Neural cell (in vitro differentiated cells): ENCODE measurements at regions not wholly inside any gene's neighbourhood (a gene's known extent, or its start where the extent isn't known, plus 50 kb on each side); places are given as distances from the start of the nearest gene placed in this dataset.

ENCODE experiments used
- H2AFZ ChIP-seq: fragments of 200-600, 300-800 bp; sonication (generic), shearing (Covaris generic); 2 replicates; pipeline ENCODE4 v1.6.0; 2014; ENCODE audit warnings: low read depth, mild to moderate bottlenecking, antibody characterized with exemption, low read length, moderate library complexity
- H3F3A ChIP-seq: fragments of 200-600 bp; shearing (Covaris generic); 2 replicates; pipeline ENCODE4 v1.6.1; 2016; ENCODE audit warnings: mild to moderate bottlenecking, moderate library complexity, mixed read lengths, antibody characterized with exemption, low read length; ENCODE audit not compliant: insufficient read depth, poor library complexity, severe bottlenecking
- H3K27ac ChIP-seq: fragments of 200-600, 300-800 bp; sonication (generic), shearing (Covaris generic); 2 replicates; pipeline ENCODE4 v1.5.1; 2014; ENCODE audit warnings: mild to moderate bottlenecking, low read length, moderate library complexity
- H3K27me3 ChIP-seq: fragments of 300-800, 200-600 bp; sonication (generic), shearing (Covaris generic); 2 replicates; pipeline ENCODE4 v1.6.0; 2014; ENCODE audit warnings: mild to moderate bottlenecking, low read depth, low read length, moderate library complexity; ENCODE audit not compliant: insufficient read depth
- H3K36me3 ChIP-seq: fragments of 300-800, 200-600 bp; sonication (generic), shearing (Covaris generic); 2 replicates; pipeline ENCODE4 v1.5.1; 2014; ENCODE audit warnings: mild to moderate bottlenecking, antibody characterized with exemption, low read length, moderate library complexity; ENCODE audit not compliant: insufficient read depth
- H3K4me2 ChIP-seq: fragments of 300-800, 200-600 bp; sonication (generic), shearing (Covaris generic); 2 replicates; pipeline ENCODE4 v1.6.0; 2014; ENCODE audit warnings: mild to moderate bottlenecking, low read length
- H3K4me3 ChIP-seq: fragments of 300-800, 200-600 bp; sonication (generic), shearing (Covaris generic); 2 replicates; pipeline ENCODE4 v1.5.1; 2014; ENCODE audit warnings: mild to moderate bottlenecking, low read length, moderate library complexity
- H3K79me2 ChIP-seq: fragments of 200-600 bp; shearing (Covaris generic); replicated peaks from 2 replicates; pipeline ENCODE4 v1.6.0; 2014; ENCODE audit warnings: mild to moderate bottlenecking, low read length, moderate library complexity; ENCODE audit not compliant: insufficient read depth
- H3K9ac ChIP-seq: fragments of 300-800, 200-600 bp; sonication (generic), shearing (Covaris generic); 2 replicates; pipeline ENCODE4 v1.6.1; 2016; ENCODE audit warnings: mild to moderate bottlenecking, low read length, mixed read lengths
- H3K9me2 ChIP-seq: fragments of 200-600 bp; shearing (Covaris generic); 2 replicates; pipeline ENCODE4 v1.6.1; 2016; ENCODE audit warnings: mild to moderate bottlenecking, low read length, mixed read lengths; ENCODE audit not compliant: insufficient read depth
- H3K9me3 ChIP-seq: fragments of 200-600, 300-800 bp; sonication (generic), shearing (Covaris generic); 2 replicates; pipeline ENCODE4 v1.6.1; 2016; ENCODE audit warnings: mild to moderate bottlenecking, mixed run types, low read length, moderate library complexity, mixed read lengths
- H4K20me1 ChIP-seq: fragments of 200-600 bp; shearing (Covaris generic); 2 replicates; pipeline ENCODE4 v1.6.1; 2016; ENCODE audit warnings: mild to moderate bottlenecking, mixed run types; ENCODE audit not compliant: insufficient read depth
- EP300 ChIP-seq: fragments of 450-650 bp; conservative IDR thresholded peaks from 2 replicates; pipeline ENCODE4 v1.6.1; 2014; ENCODE audit warnings: antibody characterized with exemption, mild to moderate bottlenecking, moderate library complexity; ENCODE audit not compliant: poor library complexity, severe bottlenecking
- EZH2 ChIP-seq: fragments of 200-600, 300-800 bp; shearing (Covaris generic), sonication (generic); IDR thresholded peaks from 2 replicates; pipeline ENCODE4 v1.6.1; 2014; ENCODE audit warnings: antibody characterized with exemption, low read length, borderline replicate concordance, mild to moderate bottlenecking; ENCODE audit not compliant: insufficient read depth, poor library complexity, severe bottlenecking
- MXI1 ChIP-seq: fragments of 450-650 bp; conservative IDR thresholded peaks from 2 replicates; pipeline ENCODE4 v1.6.1; 2014; ENCODE audit warnings: antibody characterized with exemption, mild to moderate bottlenecking; ENCODE audit not compliant: poor library complexity, severe bottlenecking
- POLR2AphosphoS5 ChIP-seq: IDR thresholded peaks from 2 replicates; pipeline ENCODE4 v1.6.1; 2012
- RAD21 ChIP-seq: fragments of 450-650 bp; conservative IDR thresholded peaks from 2 replicates; pipeline ENCODE4 v1.6.1; 2014; ENCODE audit warnings: antibody characterized with exemption, mild to moderate bottlenecking, moderate library complexity
- SMC3 ChIP-seq: fragments of 450-650 bp; conservative IDR thresholded peaks from 2 replicates; pipeline ENCODE4 v1.6.1; 2014; ENCODE audit warnings: antibody characterized with exemption, mild to moderate bottlenecking, moderate library complexity; ENCODE audit not compliant: poor library complexity
- TAF1 ChIP-seq: IDR thresholded peaks from 2 replicates; pipeline ENCODE4 v1.6.1; 2012; ENCODE audit warnings: low read depth
- TF ChIP-seq, protein P1 (sequence below): IDR thresholded peaks from 2 replicates; pipeline ENCODE4 v1.6.1; 2012; ENCODE audit warnings: borderline replicate concordance
- TF ChIP-seq, protein P2 (sequence below): fragments of 450-650 bp; IDR thresholded peaks from 2 replicates; pipeline ENCODE4 v1.5.1; 2014; ENCODE audit warnings: antibody characterized with exemption, mild to moderate bottlenecking, moderate library complexity; ENCODE audit not compliant: poor library complexity, severe bottlenecking

DNA sequence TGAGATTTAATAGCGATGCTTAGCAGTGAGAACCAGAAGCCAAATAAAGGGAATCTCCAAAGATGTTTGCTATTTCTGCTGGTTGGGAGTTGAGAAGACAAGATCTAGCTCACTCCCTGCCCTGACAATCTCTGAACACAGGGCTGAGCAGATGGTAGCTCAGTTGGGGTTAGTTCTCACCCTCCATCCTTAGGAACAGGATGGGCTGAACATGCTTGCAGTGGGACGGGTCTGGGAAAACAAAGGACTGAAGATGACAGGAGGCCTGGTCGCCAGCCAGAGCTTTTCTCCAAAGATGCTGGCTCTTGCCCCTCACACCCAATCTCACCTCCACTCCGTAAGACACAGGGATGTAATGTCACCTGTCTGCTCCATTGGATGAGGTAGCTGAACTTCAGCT, 72.7 kb downstream of the SC5D start:
- Histone ChIP-seq H3K27ac (no peak overlapping the region), H3K4me3 (no peak overlapping the region), H3F3A (no peaks in the 10 kb centered on the region), H3K9me3 (no peaks in the 10 kb centered on the region), H3K27me3 (no peaks in the 10 kb centered on the region), H4K20me1 (no peaks in the 10 kb centered on the region), H3K9ac (no peak overlapping the region), H3K36me3 (no peaks in the 10 kb centered on the region), H3K4me2 (no peak overlapping the region), H3K9me2 (no peaks in the 10 kb centered on the region), H3K79me2 (no peaks in the 10 kb centered on the region), H2AFZ (no peak overlapping the region)
- TF ChIP-seq TAF1, result no peak
- TF ChIP-seq, protein P1, sequence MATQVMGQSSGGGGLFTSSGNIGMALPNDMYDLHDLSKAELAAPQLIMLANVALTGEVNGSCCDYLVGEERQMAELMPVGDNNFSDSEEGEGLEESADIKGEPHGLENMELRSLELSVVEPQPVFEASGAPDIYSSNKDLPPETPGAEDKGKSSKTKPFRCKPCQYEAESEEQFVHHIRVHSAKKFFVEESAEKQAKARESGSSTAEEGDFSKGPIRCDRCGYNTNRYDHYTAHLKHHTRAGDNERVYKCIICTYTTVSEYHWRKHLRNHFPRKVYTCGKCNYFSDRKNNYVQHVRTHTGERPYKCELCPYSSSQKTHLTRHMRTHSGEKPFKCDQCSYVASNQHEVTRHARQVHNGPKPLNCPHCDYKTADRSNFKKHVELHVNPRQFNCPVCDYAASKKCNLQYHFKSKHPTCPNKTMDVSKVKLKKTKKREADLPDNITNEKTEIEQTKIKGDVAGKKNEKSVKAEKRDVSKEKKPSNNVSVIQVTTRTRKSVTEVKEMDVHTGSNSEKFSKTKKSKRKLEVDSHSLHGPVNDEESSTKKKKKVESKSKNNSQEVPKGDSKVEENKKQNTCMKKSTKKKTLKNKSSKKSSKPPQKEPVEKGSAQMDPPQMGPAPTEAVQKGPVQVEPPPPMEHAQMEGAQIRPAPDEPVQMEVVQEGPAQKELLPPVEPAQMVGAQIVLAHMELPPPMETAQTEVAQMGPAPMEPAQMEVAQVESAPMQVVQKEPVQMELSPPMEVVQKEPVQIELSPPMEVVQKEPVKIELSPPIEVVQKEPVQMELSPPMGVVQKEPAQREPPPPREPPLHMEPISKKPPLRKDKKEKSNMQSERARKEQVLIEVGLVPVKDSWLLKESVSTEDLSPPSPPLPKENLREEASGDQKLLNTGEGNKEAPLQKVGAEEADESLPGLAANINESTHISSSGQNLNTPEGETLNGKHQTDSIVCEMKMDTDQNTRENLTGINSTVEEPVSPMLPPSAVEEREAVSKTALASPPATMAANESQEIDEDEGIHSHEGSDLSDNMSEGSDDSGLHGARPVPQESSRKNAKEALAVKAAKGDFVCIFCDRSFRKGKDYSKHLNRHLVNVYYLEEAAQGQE, result no peak
- TF ChIP-seq, protein P2, sequence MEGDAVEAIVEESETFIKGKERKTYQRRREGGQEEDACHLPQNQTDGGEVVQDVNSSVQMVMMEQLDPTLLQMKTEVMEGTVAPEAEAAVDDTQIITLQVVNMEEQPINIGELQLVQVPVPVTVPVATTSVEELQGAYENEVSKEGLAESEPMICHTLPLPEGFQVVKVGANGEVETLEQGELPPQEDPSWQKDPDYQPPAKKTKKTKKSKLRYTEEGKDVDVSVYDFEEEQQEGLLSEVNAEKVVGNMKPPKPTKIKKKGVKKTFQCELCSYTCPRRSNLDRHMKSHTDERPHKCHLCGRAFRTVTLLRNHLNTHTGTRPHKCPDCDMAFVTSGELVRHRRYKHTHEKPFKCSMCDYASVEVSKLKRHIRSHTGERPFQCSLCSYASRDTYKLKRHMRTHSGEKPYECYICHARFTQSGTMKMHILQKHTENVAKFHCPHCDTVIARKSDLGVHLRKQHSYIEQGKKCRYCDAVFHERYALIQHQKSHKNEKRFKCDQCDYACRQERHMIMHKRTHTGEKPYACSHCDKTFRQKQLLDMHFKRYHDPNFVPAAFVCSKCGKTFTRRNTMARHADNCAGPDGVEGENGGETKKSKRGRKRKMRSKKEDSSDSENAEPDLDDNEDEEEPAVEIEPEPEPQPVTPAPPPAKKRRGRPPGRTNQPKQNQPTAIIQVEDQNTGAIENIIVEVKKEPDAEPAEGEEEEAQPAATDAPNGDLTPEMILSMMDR, result no peak

DNA sequence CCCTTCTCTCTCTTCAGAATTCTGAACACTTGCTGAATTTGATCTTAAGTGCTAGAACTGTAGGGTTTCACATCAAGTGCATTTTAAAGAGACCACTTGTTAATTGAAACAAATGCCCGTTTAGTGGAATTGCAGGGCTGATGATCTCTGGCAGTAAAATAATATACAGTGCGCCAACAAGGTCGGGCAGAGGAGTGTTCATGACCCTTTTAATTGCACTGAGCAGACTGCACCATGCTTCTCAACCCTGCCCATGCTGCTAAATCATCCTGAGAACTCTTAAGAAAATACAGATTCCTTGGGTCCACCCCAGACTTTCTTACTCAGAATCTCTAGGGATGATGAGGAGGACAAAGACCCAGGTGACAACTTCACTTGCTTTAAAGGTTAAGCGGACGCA, 73.5 kb downstream of the SC5D start:
- H2AFZ ChIP-seq, result no peak overlapping the region
- no peaks in the 10 kb centered on the region for H3F3A ChIP-seq
- no peaks in the 10 kb centered on the region for H3K9me3 ChIP-seq

DNA sequence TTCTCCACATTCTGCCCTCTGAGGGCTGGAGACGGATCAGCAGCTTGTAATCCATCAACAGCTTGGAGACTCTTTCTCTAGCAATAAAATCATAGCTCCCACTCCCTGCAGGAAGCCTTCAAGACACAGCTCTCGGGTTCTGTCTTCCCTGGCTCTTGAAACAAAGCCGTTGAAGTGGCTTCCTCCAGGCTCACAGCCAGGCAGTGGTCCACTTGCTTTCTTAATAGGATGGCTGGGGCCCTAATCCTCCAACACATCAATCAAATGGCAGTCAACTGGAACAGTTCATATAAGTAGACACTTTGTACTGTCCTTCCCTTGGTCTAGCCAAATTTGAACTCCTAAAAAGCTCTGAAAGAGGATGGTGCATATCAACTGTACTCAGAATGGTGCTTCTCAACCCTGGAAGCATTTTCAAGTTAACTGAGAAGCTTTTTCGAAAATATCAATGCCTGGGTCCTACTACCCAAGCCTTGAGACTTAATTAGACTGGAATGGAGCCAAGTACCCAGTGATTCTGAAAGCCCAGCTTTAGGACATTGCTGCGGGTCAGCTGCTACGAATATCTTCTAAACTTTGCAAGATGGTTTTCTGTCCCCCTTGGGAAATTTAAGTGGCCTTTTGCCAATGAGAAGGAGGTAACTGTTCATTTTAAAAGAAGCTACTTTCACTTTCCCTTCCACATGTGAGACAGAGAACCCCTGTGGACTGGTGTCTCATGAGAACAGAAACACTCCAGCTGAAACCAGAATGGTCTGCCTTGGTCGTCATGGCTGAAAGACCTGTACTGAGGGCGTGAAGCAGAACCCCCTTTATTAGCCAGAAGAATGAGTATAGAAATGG, 74.7 kb downstream of the SC5D start:
- no peak overlapping the region for H2AFZ ChIP-seq
- no peaks in the 10 kb centered on the region for H3K27me3 ChIP-seq
- no peak overlapping the region for H3K27ac ChIP-seq
- H3K4me2 ChIP-seq, result no peak overlapping the region
- H3K9me3 ChIP-seq, result no peaks in the 10 kb centered on the region
- H3K4me3 ChIP-seq, result no peak overlapping the region
- no peak for TF ChIP-seq MXI1
- TF ChIP-seq POLR2AphosphoS5, result no peak
- TF ChIP-seq EZH2, result no peak
- TF ChIP-seq, protein P2, result no peak
- TF ChIP-seq EP300, result no peak
- TF ChIP-seq SMC3, result no peak
- TF ChIP-seq, protein P1, result no peak
- no peak for TF ChIP-seq TAF1
- TF ChIP-seq RAD21, result no peak
- H3F3A ChIP-seq, result no peaks in the 10 kb centered on the region
- H3K9ac ChIP-seq, result no peak overlapping the region
- H3K36me3 ChIP-seq, result no peaks in the 10 kb centered on the region
- H3K9me2 ChIP-seq, result no peaks in the 10 kb centered on the region
- no peaks in the 10 kb centered on the region for H3K79me2 ChIP-seq
- H4K20me1 ChIP-seq, result no peaks in the 10 kb centered on the region

More for the DNA sequence above, 73.5 kb downstream of the SC5D start:
- TF ChIP-seq TAF1, result no peak
- no peaks in the 10 kb centered on the region for H3K9me2 ChIP-seq
- H3K79me2 ChIP-seq, result no peaks in the 10 kb centered on the region
- H4K20me1 ChIP-seq, result no peaks in the 10 kb centered on the region
- H3K27me3 ChIP-seq, result no peaks in the 10 kb centered on the region
- no peaks in the 10 kb centered on the region for H3K36me3 ChIP-seq
- no peak overlapping the region for H3K27ac ChIP-seq
- no peak overlapping the region for H3K9ac ChIP-seq
- no peak overlapping the region for H3K4me3 ChIP-seq
- no peak overlapping the region for H3K4me2 ChIP-seq
